ENCODE measurements at regions not wholly inside any gene's neighbourhood (a gene's known extent, or its start where the extent isn't known, plus 50 kb on each side); places are given as distances from the start of the nearest gene placed in this dataset.
"Not testable (repeated sequence)": the region's sequence is repeated elsewhere in the genome, so short reads cannot be mapped to it uniquely, and the experiment has no call there.

DNA sequence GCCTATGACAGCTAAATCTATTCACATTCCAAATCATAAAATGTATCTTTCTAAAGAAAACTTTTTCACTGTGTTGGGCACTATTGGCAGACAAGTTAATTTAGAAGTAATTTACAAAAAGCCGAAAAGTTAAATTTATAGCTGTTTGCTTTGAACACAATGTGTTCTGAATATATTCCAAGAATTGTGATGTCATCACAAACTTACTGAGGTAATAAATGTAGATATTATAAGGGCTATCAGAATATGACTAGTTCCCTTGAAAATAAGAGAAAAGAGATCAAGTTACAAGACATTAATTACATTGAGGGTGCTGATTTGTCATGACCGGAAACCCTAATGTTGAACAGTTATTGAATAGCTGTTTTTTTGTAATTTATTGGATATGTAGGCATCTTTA is 153.9 kb upstream of the SCN7A start:
- no peaks in the 10 kb centered on the region for H4K20me1 ChIP-seq (ENCODE audit: insufficient read depth)
- no peaks in the 10 kb centered on the region for H3K4me1 ChIP-seq (ENCODE audit: control insufficient read depth in 1 of 2, insufficient read depth in 2 of 2, low read length in 2 of 2)
- no peak overlapping the region for H3K27ac ChIP-seq (ENCODE audit: low read depth, low read length)
- no peak overlapping the region for H2AFZ ChIP-seq (ENCODE audit: low read depth, low read length, poor library complexity, severe bottlenecking)
- ChIA-PET CTCF (no interaction called here), RAD21 (ENCODE audit: low non-redundant PET in 1 of 2, low total read pairs in 2 of 2, uncharacterized antibody in 2 of 2, unreplicated experiment in 2 of 2) (no interaction called here), POLR2A (no interaction called here)
- no peak for DNase-seq (ENCODE audit: low read depth, low spot score)
- no peak for TF ChIP-seq RAD21 (IDR thresholded peaks at IDR 0.05; ENCODE audit: low read depth)
- TF ChIP-seq YY1 (IDR thresholded peaks at IDR 0.05; ENCODE audit: extremely low read depth, insufficient replicate concordance, low read depth, low read length): no peak
- no peak for TF ChIP-seq TCF7L2 (IDR thresholded peaks at IDR 0.05; ENCODE audit: borderline replicate concordance, extremely low read depth, insufficient read depth, insufficient read length)
- no peak for TF ChIP-seq ZNF274 (IDR thresholded peaks at IDR 0.05; ENCODE audit: low read depth, low read length)
- TF ChIP-seq SRF (IDR thresholded peaks at IDR 0.05; ENCODE audit: low read depth): no peak
- TF ChIP-seq FOSL1 (IDR thresholded peaks at IDR 0.05; ENCODE audit: low read depth): no peak
- H3K4me2 ChIP-seq (ENCODE audit: low read length): no peak overlapping the region
- no peaks in the 10 kb centered on the region for H3K27me3 ChIP-seq (ENCODE audit: insufficient read depth, low read length)
- no peak overlapping the region for H3K9ac ChIP-seq (ENCODE audit: low read length)
- H3K9me2 ChIP-seq (ENCODE audit: insufficient read depth): no peaks in the 10 kb centered on the region
- no peaks in the 10 kb centered on the region for H3K36me3 ChIP-seq (ENCODE audit: control insufficient read depth in 1 of 2, insufficient read depth in 2 of 2, low read length in 2 of 2)
- no peaks in the 10 kb centered on the region for H3K79me2 ChIP-seq (ENCODE audit: insufficient read depth, low read length)
- no peak overlapping the region for H3K4me3 ChIP-seq (replicated peaks in 1 of 2; ENCODE audit: low read depth in 1 of 2, low read length in 2 of 2)
- intact Hi-C loops (cut with micrococcal nuclease): no loop called here
- ATAC-seq: no peak
- H3K9me3 ChIP-seq (ENCODE audit: control insufficient read depth in 1 of 2, insufficient read depth in 1 of 2, low read depth in 1 of 2, low read length in 2 of 2): no peaks in the 10 kb centered on the region
- BruUV-seq (replicated peaks): no TSS peak

DNA sequence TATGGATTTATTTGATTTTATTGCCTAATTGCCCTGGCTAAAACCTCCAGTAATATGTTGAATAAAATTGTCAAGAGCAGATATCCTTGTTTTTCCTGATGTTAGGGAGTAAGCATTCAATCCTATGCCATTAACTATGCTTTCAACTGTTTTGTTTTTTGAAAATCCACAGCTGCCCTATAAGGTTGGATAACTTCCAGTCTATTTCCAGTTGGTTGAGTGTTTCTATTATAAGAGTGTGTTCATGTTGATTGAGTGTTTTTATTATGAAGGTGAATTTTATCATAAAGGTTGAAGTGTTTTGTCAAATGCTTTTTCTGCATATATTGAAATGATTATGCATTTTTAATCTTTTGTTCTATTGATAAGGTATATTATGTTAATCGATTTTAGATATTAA is 149.9 kb upstream of the SCN7A start:
- no TSS peak for BruUV-seq (replicated peaks)
- intact Hi-C loops (cut with micrococcal nuclease): no loop called here
- RAD21 ChIA-PET (ENCODE audit: low non-redundant PET in 1 of 2, low total read pairs in 2 of 2, uncharacterized antibody in 2 of 2, unreplicated experiment in 2 of 2): no interaction called here

DNA sequence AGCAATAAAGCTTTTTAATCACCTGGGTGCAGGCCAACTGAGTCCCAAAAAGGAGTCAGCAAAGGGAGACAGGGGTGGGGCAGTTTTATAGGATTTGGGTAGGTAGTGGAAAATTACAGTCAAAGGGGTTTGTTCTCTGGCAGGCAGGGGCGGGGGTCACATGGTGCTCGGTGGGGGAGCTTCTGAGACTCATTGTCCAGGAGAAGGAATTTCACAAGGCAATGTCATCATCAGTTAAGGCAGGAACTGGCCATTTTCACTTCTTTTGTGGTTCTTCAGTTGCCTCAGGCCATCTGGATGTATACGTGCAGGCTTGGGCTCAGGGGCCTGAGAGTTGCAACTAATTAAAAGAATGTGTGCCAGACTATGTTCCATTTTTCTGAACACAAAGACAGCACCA is 147.5 kb upstream of the SCN7A start:
- ATAC-seq; BruUV-seq (replicated peaks); RAD21 ChIA-PET (ENCODE audit: low non-redundant PET in 1 of 2, low total read pairs in 2 of 2, uncharacterized antibody in 2 of 2, unreplicated experiment in 2 of 2); H3K27ac ChIP-seq (ENCODE audit: low read depth, low read length); H3K79me2 ChIP-seq (ENCODE audit: insufficient read depth, low read length); H2AFZ ChIP-seq (ENCODE audit: low read depth, low read length, poor library complexity, severe bottlenecking); H3K4me1 ChIP-seq (ENCODE audit: control insufficient read depth in 1 of 2, insufficient read depth in 2 of 2, low read length in 2 of 2); H3K36me3 ChIP-seq (ENCODE audit: control insufficient read depth in 1 of 2, insufficient read depth in 2 of 2, low read length in 2 of 2); DNase-seq (ENCODE audit: low read depth, low spot score); H3K9me2 ChIP-seq (ENCODE audit: insufficient read depth); H3K9me3 ChIP-seq (ENCODE audit: control insufficient read depth in 1 of 2, insufficient read depth in 1 of 2, low read depth in 1 of 2, low read length in 2 of 2); H3K9ac ChIP-seq (ENCODE audit: low read length); CTCF ChIA-PET; H3K4me3 ChIP-seq (replicated peaks in 1 of 2; ENCODE audit: low read depth in 1 of 2, low read length in 2 of 2); H4K20me1 ChIP-seq (ENCODE audit: insufficient read depth); intact Hi-C loops (cut with micrococcal nuclease); H3K27me3 ChIP-seq (ENCODE audit: insufficient read depth, low read length); H3K4me2 ChIP-seq (ENCODE audit: low read length); POLR2A ChIA-PET: not testable (repeated sequence)

More for the DNA sequence above, 149.9 kb upstream of the SCN7A start:
- H3K9me2 ChIP-seq (ENCODE audit: insufficient read depth): no peaks in the 10 kb centered on the region
- H3K4me1 ChIP-seq (ENCODE audit: control insufficient read depth in 1 of 2, insufficient read depth in 2 of 2, low read length in 2 of 2): no peaks in the 10 kb centered on the region
- ChIA-PET CTCF (no interaction called here), POLR2A (no interaction called here)
- H2AFZ ChIP-seq (ENCODE audit: low read depth, low read length, poor library complexity, severe bottlenecking): no peak overlapping the region
- DNase-seq (ENCODE audit: low read depth, low spot score): no peak
- H3K4me3 ChIP-seq (replicated peaks in 1 of 2; ENCODE audit: low read depth in 1 of 2, low read length in 2 of 2): no peak overlapping the region
- no peaks in the 10 kb centered on the region for H4K20me1 ChIP-seq (ENCODE audit: insufficient read depth)
- H3K9ac ChIP-seq (ENCODE audit: low read length): no peak overlapping the region
- no peak overlapping the region for H3K4me2 ChIP-seq (ENCODE audit: low read length)
- H3K36me3 ChIP-seq (ENCODE audit: control insufficient read depth in 1 of 2, insufficient read depth in 2 of 2, low read length in 2 of 2): no peaks in the 10 kb centered on the region
- TF ChIP-seq, protein P1, sequence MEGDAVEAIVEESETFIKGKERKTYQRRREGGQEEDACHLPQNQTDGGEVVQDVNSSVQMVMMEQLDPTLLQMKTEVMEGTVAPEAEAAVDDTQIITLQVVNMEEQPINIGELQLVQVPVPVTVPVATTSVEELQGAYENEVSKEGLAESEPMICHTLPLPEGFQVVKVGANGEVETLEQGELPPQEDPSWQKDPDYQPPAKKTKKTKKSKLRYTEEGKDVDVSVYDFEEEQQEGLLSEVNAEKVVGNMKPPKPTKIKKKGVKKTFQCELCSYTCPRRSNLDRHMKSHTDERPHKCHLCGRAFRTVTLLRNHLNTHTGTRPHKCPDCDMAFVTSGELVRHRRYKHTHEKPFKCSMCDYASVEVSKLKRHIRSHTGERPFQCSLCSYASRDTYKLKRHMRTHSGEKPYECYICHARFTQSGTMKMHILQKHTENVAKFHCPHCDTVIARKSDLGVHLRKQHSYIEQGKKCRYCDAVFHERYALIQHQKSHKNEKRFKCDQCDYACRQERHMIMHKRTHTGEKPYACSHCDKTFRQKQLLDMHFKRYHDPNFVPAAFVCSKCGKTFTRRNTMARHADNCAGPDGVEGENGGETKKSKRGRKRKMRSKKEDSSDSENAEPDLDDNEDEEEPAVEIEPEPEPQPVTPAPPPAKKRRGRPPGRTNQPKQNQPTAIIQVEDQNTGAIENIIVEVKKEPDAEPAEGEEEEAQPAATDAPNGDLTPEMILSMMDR (IDR thresholded peaks at IDR 0.05 in 2 of 3, conservative IDR thresholded peaks at IDR 0.05 in 1 of 3; ENCODE audit: borderline replicate concordance in 1 of 3, insufficient read depth in 1 of 3, low read depth in 2 of 3, low read length in 2 of 3): no peak
- TF ChIP-seq JUND (IDR thresholded peaks at IDR 0.05) (no peak), POLR2A (IDR thresholded peaks at IDR 0.05; ENCODE audit: borderline replicate concordance, extremely low read depth, insufficient read depth, insufficient read length) (no peak), SIN3A (IDR thresholded peaks at IDR 0.05; ENCODE audit: low read depth) (no peak)
- H3K27me3 ChIP-seq (ENCODE audit: insufficient read depth, low read length): no peaks in the 10 kb centered on the region
- H3K9me3 ChIP-seq (ENCODE audit: control insufficient read depth in 1 of 2, insufficient read depth in 1 of 2, low read depth in 1 of 2, low read length in 2 of 2): no peaks in the 10 kb centered on the region
- H3K27ac ChIP-seq (ENCODE audit: low read depth, low read length): no peak overlapping the region
- no peak for ATAC-seq
- no peaks in the 10 kb centered on the region for H3K79me2 ChIP-seq (ENCODE audit: insufficient read depth, low read length)
